Natural killer cell (primary cell): ENCODE measurements at regions not wholly inside any gene's neighbourhood (a gene's known extent, or its start where the extent isn't known, plus 50 kb on each side); places are given as distances from the start of the nearest gene placed in this dataset.

Experiments used
- ATAC-seq, 3 donors: fragments of 150-1000 bp in 2 of 3; fragments of 200-7000 bp in 1 of 3; cut with Tn5 transposase; 1 replicate in 1 of 3; 2 replicates in 2 of 3; pipeline ENCODE4 v1.10.0; 2021; ENCODE audit warnings: mild to moderate bottlenecking in 2 of 3, moderate library complexity in 2 of 3
- DNase-seq, 2 donors: peaks; one replicate each; pipeline versions ENCODE4 v3.0.0 to v3.0.0-alpha.2; 2013 to 2021; ENCODE audit warnings: mixed read lengths in 1 of 2
- H3K27ac ChIP-seq: one replicate; pipeline ENCODE4 v1.5.1; 2013; ENCODE audit warnings: mild to moderate bottlenecking, low read length
- H3K27me3 ChIP-seq: one replicate; pipeline ENCODE4 v1.6.1; 2013; ENCODE audit warnings: low read length; ENCODE audit not compliant: control insufficient read depth, insufficient read depth
- H3K36me3 ChIP-seq: one replicate; pipeline ENCODE4 v1.6.1; 2013; ENCODE audit warnings: low read length; ENCODE audit not compliant: control insufficient read depth, insufficient read depth
- H3K4me1 ChIP-seq: one replicate; pipeline ENCODE4 v1.6.1; 2013; ENCODE audit warnings: low read length; ENCODE audit not compliant: control insufficient read depth, insufficient read depth
- H3K4me3 ChIP-seq: one replicate; pipeline ENCODE4 v1.5.1; 2013; ENCODE audit warnings: low read length
- H3K9me3 ChIP-seq: one replicate; pipeline ENCODE4 v1.6.1; 2013; ENCODE audit warnings: low read length; ENCODE audit not compliant: control insufficient read depth, insufficient read depth
- H3K27ac Mint-ChIP-seq, 2 donors: one replicate each; pipeline ENCODE4 v1.8.0; 2022; ENCODE audit warnings: mild to moderate bottlenecking in 2 of 2, mixed read lengths in 2 of 2, moderate library complexity in 1 of 2
- H3K27me3 Mint-ChIP-seq, 2 donors: one replicate each; pipeline ENCODE4 v1.8.0; 2022; ENCODE audit warnings: low read depth in 2 of 2, mixed read lengths in 2 of 2
- H3K36me3 Mint-ChIP-seq: one replicate; pipeline ENCODE4 v1.8.0; 2022; ENCODE audit warnings: mixed read lengths
- H3K4me1 Mint-ChIP-seq, 2 donors: one replicate each; pipeline ENCODE4 v1.8.0; 2022; ENCODE audit warnings: mixed read lengths in 2 of 2
- H3K4me3 Mint-ChIP-seq: one replicate; pipeline ENCODE4 v1.8.0; 2022; ENCODE audit warnings: mild to moderate bottlenecking, moderate library complexity, mixed read lengths
- H3K9me3 Mint-ChIP-seq, 2 donors: one replicate each; pipeline ENCODE4 v1.8.0; 2022; ENCODE audit warnings: mixed read lengths in 2 of 2
- CTCF ChIP-seq: fragments of 200-600 bp; IDR thresholded peaks from one replicate; pipeline ENCODE4 v1.8.0; 2022; ENCODE audit warnings: antibody characterized with exemption
- WGBS: methylation state at CpG from one replicate; pipeline ENCODE4 v1.1.7; 2013; ENCODE audit warnings: missing lambda C conversion rate; ENCODE audit not compliant: insufficient coverage; 5-methylcytosine and 5-hydroxymethylcytosine counted together
- intact Hi-C: fragments of 100-400 bp; cut with micrococcal nuclease; formaldehyde crosslinking; loops from one replicate; pipeline ENCODE4 v1.14.2; 2022

- H3K27ac ChIP-seq, result no peak overlapping the region
- H3K4me3 ChIP-seq, result no peak overlapping the region
- no peaks in the 10 kb centered on the region for H3K27me3 ChIP-seq
- intact Hi-C loops, result no loop called here
- Mint-ChIP-seq H3K4me3 (no peak overlapping the region), H3K36me3 (no peaks in the 10 kb centered on the region), H3K27ac (no peak overlapping the region), H3K27me3 (no peaks in the 10 kb centered on the region), H3K4me1 (no peaks in the 10 kb centered on the region), H3K9me3 (peaks cover 3 to 4% of the 10 kb centered on the region in 2 donors)
- no peak for TF ChIP-seq CTCF
- H3K4me1 ChIP-seq, result no peaks in the 10 kb centered on the region
- DNase-seq (no peak), ATAC-seq (no peak)
- no CpG with 5 or more reads among the region's 2 CpGs for WGBS
- no peaks in the 10 kb centered on the region for H3K36me3 ChIP-seq
- no peaks in the 10 kb centered on the region for H3K9me3 ChIP-seq
Observed at GRCh38 chr3:78201091-78201490, 1161.2 kb downstream of the ROBO2 start.

- H3K9me3 Mint-ChIP-seq, result peaks cover 4 to 10% of the 10 kb centered on the region in 2 donors
Observed at GRCh38 chr3:78204977-78205376, 1165.1 kb downstream of the ROBO2 start.

GRCh38 chr3:78221300-78221699 lies 1181.4 kb downstream of the ROBO2 start:
- H3K4me1 ChIP-seq, result no peaks in the 10 kb centered on the region
- peaks cover 9 to 10% of the 10 kb centered on the region in 2 donors for H3K9me3 Mint-ChIP-seq
- no peak overlapping the region for H3K4me3 ChIP-seq
- H3K36me3 Mint-ChIP-seq, result peaks cover under 1% of the 10 kb centered on the region
- TF ChIP-seq CTCF, result no peak
- H3K27me3 ChIP-seq, result no peaks in the 10 kb centered on the region
- no peak overlapping the region for H3K27ac ChIP-seq
- DNase-seq, result no peak
- no peak for ATAC-seq
- peaks cover 4% of the 10 kb centered on the region for H3K9me3 ChIP-seq
- no peaks in the 10 kb centered on the region for H3K36me3 ChIP-seq
- H3K4me1 Mint-ChIP-seq, result no peaks in the 10 kb centered on the region
- no peak overlapping the region for H3K27ac Mint-ChIP-seq
- 90% methylated on average over 2 of the region's 2 CpGs for WGBS
- intact Hi-C loops, result no loop called here
- H3K27me3 Mint-ChIP-seq, result no peaks in the 10 kb centered on the region
- no peak overlapping the region for H3K4me3 Mint-ChIP-seq

More at GRCh38 chr3:78204977-78205376, 1165.1 kb downstream of the ROBO2 start:
- no peak for DNase-seq
- no peak overlapping the region for H3K27ac Mint-ChIP-seq
- H3K4me3 ChIP-seq, result no peak overlapping the region
- TF ChIP-seq CTCF, result no peak
- H3K27ac ChIP-seq, result no peak overlapping the region
- no peaks in the 10 kb centered on the region for H3K4me1 Mint-ChIP-seq
- no peaks in the 10 kb centered on the region for H3K27me3 ChIP-seq
- no peaks in the 10 kb centered on the region for H3K36me3 Mint-ChIP-seq
- no peaks in the 10 kb centered on the region for H3K4me1 ChIP-seq
- H3K27me3 Mint-ChIP-seq, result no peaks in the 10 kb centered on the region
- no peak overlapping the region for H3K4me3 Mint-ChIP-seq
- 68% methylated on average over 3 of the region's 5 CpGs for WGBS
- H3K36me3 ChIP-seq, result no peaks in the 10 kb centered on the region
- no peaks in the 10 kb centered on the region for H3K9me3 ChIP-seq
- ATAC-seq, result no peak
- intact Hi-C loops, result no loop called here

GRCh38 chr3:78221796-78222195 lies 1181.9 kb downstream of the ROBO2 start:
- no peaks in the 10 kb centered on the region for H3K27me3 ChIP-seq
- H3K4me3 Mint-ChIP-seq, result no peak overlapping the region
- no peaks in the 10 kb centered on the region for H3K36me3 ChIP-seq
- intact Hi-C loops, result no loop called here
- H3K9me3 ChIP-seq, result peaks cover 4% of the 10 kb centered on the region
- DNase-seq (no peak), ATAC-seq (no peak)
- no peak for TF ChIP-seq CTCF
- H3K4me3 ChIP-seq, result no peak overlapping the region
- H3K36me3 Mint-ChIP-seq, result no peaks in the 10 kb centered on the region
- H3K27ac Mint-ChIP-seq, result no peak overlapping the region
- no peaks in the 10 kb centered on the region for H3K4me1 ChIP-seq
- no peaks in the 10 kb centered on the region for H3K27me3 Mint-ChIP-seq
- H3K4me1 Mint-ChIP-seq, result no peaks in the 10 kb centered on the region
- peaks cover 9 to 10% of the 10 kb centered on the region in 2 donors for H3K9me3 Mint-ChIP-seq
- H3K27ac ChIP-seq, result no peak overlapping the region
